GM23338 (cell line): ENCODE measurements at regions not wholly inside any gene's neighbourhood (a gene's known extent, or its start where the extent isn't known, plus 50 kb on each side); places are given as distances from the start of the nearest gene placed in this dataset.

ENCODE experiments used
- ATAC-seq: fragments of 200-7000 bp; cut with Tn5 transposase; 3 replicates; pipeline ENCODE4 v1.9.1; 2020
- DNase-seq: peaks from one replicate; pipeline ENCODE4 v3.0.0-alpha.2; 2015; ENCODE audit warnings: low spot score
- H2AFZ ChIP-seq: fragments of 200-600 bp; sonication (generic); 2 replicates; pipeline ENCODE4 v1.8.0; 2016; ENCODE audit warnings: antibody characterized with exemption, mild to moderate bottlenecking, moderate library complexity
- H3F3A ChIP-seq: fragments of 200-600 bp; sonication (generic); replicated peaks from 2 replicates; pipeline ENCODE4 v1.8.0; 2017; ENCODE audit warnings: antibody characterized with exemption, mixed run types, low read depth
- H3K27ac ChIP-seq: fragments of 200-600 bp; sonication (generic); 2 replicates; pipeline ENCODE4 v1.6.1; 2016; ENCODE audit warnings: low read depth
- H3K27me3 ChIP-seq: fragments of 200-600 bp; sonication (generic); 2 replicates; pipeline ENCODE4 v1.8.0; 2016; ENCODE audit warnings: mild to moderate bottlenecking, mixed run types, moderate library complexity; ENCODE audit not compliant: insufficient read depth
- H3K36me3 ChIP-seq: fragments of 200-600 bp; sonication (generic); 2 replicates; pipeline ENCODE4 v1.8.0; 2016; ENCODE audit warnings: mild to moderate bottlenecking; ENCODE audit not compliant: insufficient read depth
- H3K4me1 ChIP-seq: fragments of 200-600 bp; sonication (generic); 2 replicates; pipeline ENCODE4 v1.8.0; 2016; ENCODE audit warnings: mild to moderate bottlenecking, moderate library complexity; ENCODE audit not compliant: insufficient read depth
- H3K4me2 ChIP-seq: fragments of 200-600 bp; sonication (generic); 2 replicates; pipeline ENCODE4 v1.7.1; 2017; ENCODE audit warnings: mixed run types
- H3K4me3 ChIP-seq: fragments of 200-600 bp; sonication (generic); 2 replicates; pipeline ENCODE4 v1.6.1; 2016; ENCODE audit warnings: mixed run types
- H3K79me2 ChIP-seq: fragments of 200-600 bp; sonication (generic); replicated peaks from 2 replicates; pipeline ENCODE4 v1.8.0; 2017; ENCODE audit warnings: mild to moderate bottlenecking; ENCODE audit not compliant: insufficient read depth
- H3K9me2 ChIP-seq: fragments of 200-600 bp; sonication (generic); 2 replicates; pipeline ENCODE4 v1.8.0; 2017; ENCODE audit not compliant: insufficient read depth
- H4K20me1 ChIP-seq: fragments of 200-600 bp; sonication (generic); replicated peaks from 2 replicates; pipeline ENCODE4 v1.8.0; 2017; ENCODE audit warnings: mild to moderate bottlenecking; ENCODE audit not compliant: insufficient read depth
- H3K27ac Mint-ChIP-seq: 2 replicates; pipeline ENCODE4 v1.8.0; 2020; ENCODE audit warnings: inconsistent platforms, mild to moderate bottlenecking, moderate library complexity, mixed read lengths
- H3K27me3 Mint-ChIP-seq: 3 replicates; pipeline ENCODE4 v1.8.0; 2022; ENCODE audit warnings: low read depth, mild to moderate bottlenecking, moderate library complexity, mixed read lengths, inconsistent platforms; ENCODE audit not compliant: insufficient read depth, poor library complexity
- H3K36me3 Mint-ChIP-seq: 3 replicates; pipeline ENCODE4 v1.8.0; 2021; ENCODE audit warnings: low read depth, mild to moderate bottlenecking, inconsistent platforms, moderate library complexity, mixed read lengths
- H3K4me1 Mint-ChIP-seq: 3 replicates; pipeline ENCODE4 v1.8.0; 2020; ENCODE audit warnings: mild to moderate bottlenecking, inconsistent platforms, mixed read lengths
- H3K4me3 Mint-ChIP-seq: 3 replicates; pipeline ENCODE4 v1.8.0; 2021; ENCODE audit warnings: moderate library complexity, mild to moderate bottlenecking, inconsistent platforms, mixed read lengths
- H3K9me3 Mint-ChIP-seq: 3 replicates; pipeline ENCODE4 v1.8.0; 2020; ENCODE audit warnings: moderate library complexity, mild to moderate bottlenecking, inconsistent platforms, mixed read lengths
- CREB1 ChIP-seq: fragments of 250-450 bp; sonication (Bioruptor Pico); IDR thresholded peaks from 2 replicates; pipeline ENCODE4 v1.5.0; 2020; ENCODE audit warnings: low read depth, mild to moderate bottlenecking, moderate library complexity
- CTCF ChIP-seq, 2 experiments: fragments of 200-600 bp in 1 of 2; sonication (generic) in 1 of 2; conservative IDR thresholded peaks; 2 replicates each; pipeline versions ENCODE4 v1.5.1 to v1.6.1; 2016 to 2017; ENCODE audit warnings: antibody characterized with exemption in 2 of 2, low read depth in 2 of 2, mild to moderate bottlenecking in 2 of 2, moderate library complexity in 1 of 2
- ETS1 ChIP-seq: IDR thresholded peaks from 2 replicates; pipeline ENCODE4 v1.6.1; 2016; ENCODE audit warnings: antibody characterized with exemption
- EZH2 ChIP-seq: fragments of 200-600 bp; sonication (generic); IDR thresholded peaks from one replicate; pipeline ENCODE4 v1.8.0; 2017; ENCODE audit warnings: antibody characterized with exemption, mild to moderate bottlenecking, low read depth; ENCODE audit not compliant: unreplicated experiment
- EZH2phosphoT487 ChIP-seq: fragments of 200-600 bp; sonication (generic); IDR thresholded peaks from one replicate; pipeline ENCODE4 v1.8.1; 2018; ENCODE audit warnings: antibody characterized with exemption; ENCODE audit not compliant: unreplicated experiment
- JUNB ChIP-seq: IDR thresholded peaks from one replicate; pipeline ENCODE4 v1.6.1; 2016; ENCODE audit warnings: antibody characterized with exemption; ENCODE audit not compliant: unreplicated experiment
- NANOG ChIP-seq: IDR thresholded peaks from 2 replicates; pipeline ENCODE4 v1.6.1; 2016; ENCODE audit warnings: antibody characterized with exemption, borderline replicate concordance
- POLR2AphosphoS5 ChIP-seq: IDR thresholded peaks from 2 replicates; pipeline ENCODE4 v1.6.1; 2016; ENCODE audit warnings: antibody characterized with exemption, low read depth
- REST ChIP-seq: IDR thresholded peaks from one replicate; pipeline ENCODE4 v1.6.1; 2018; ENCODE audit warnings: antibody characterized with exemption; ENCODE audit not compliant: unreplicated experiment
- STAT1 ChIP-seq: IDR thresholded peaks from one replicate; pipeline ENCODE4 v1.6.1; 2016; ENCODE audit warnings: antibody characterized with exemption; ENCODE audit not compliant: unreplicated experiment
- ZNF114 ChIP-seq: fragments of 250-450 bp; sonication (Bioruptor Pico); IDR thresholded peaks from 2 replicates; pipeline ENCODE4 v1.5.0; 2020; ENCODE audit warnings: mild to moderate bottlenecking, moderate library complexity
- ZNF331 ChIP-seq: fragments of 250-450 bp; sonication (Bioruptor Pico); IDR thresholded peaks from 2 replicates; pipeline ENCODE4 v1.5.0; 2020; ENCODE audit warnings: low read depth, mild to moderate bottlenecking, moderate library complexity
- ZNF462 ChIP-seq: fragments of 250-450 bp; sonication (Bioruptor Pico); IDR thresholded peaks from 2 replicates; pipeline ENCODE4 v1.5.0; 2020; ENCODE audit warnings: mild to moderate bottlenecking, moderate library complexity

- Mint-ChIP-seq H3K36me3 (peaks cover 13% of the 10 kb centered on the region; the same call in 2 of the 3 replicates), H3K9me3 (peaks cover 15% of the 10 kb centered on the region), H3K4me1 (no peaks in the 10 kb centered on the region), H3K4me3 (no peak overlapping the region), H3K27me3 (peaks cover 5% of the 10 kb centered on the region), H3K27ac (no peak overlapping the region)
- TF ChIP-seq NANOG (no peak), REST (no peak), JUNB (no peak), EZH2phosphoT487 (no peak), ETS1 (no peak), CREB1 (CRISPR knock-in tag) (no peak), STAT1 (no peak), EZH2 (no peak), ZNF114 (CRISPR knock-in tag) (no peak), ZNF331 (CRISPR knock-in tag) (no peak), ZNF462 (no peak), CTCF (conservative IDR thresholded peaks at IDR 0.05; ENCODE audit: low read depth in 2 of 2) (no peak), POLR2AphosphoS5 (no peak)
- no peaks in the 10 kb centered on the region for H4K20me1 ChIP-seq
- no peak for DNase-seq
- no peak overlapping the region for H3K27ac ChIP-seq
- H3K27me3 ChIP-seq = no peaks in the 10 kb centered on the region
- H3F3A ChIP-seq = no peaks in the 10 kb centered on the region
- H3K4me1 ChIP-seq = 0 out of 2 replicates have a peak, but pooled peaks cover 4% of the 10 kb centered on the region
- no peak overlapping the region for H3K4me3 ChIP-seq
- no peaks in the 10 kb centered on the region for H3K79me2 ChIP-seq
- H3K4me2 ChIP-seq = no peak overlapping the region
- ATAC-seq = no peak
- no peak overlapping the region for H2AFZ ChIP-seq
- no peaks in the 10 kb centered on the region for H3K36me3 ChIP-seq
- no peaks in the 10 kb centered on the region for H3K9me2 ChIP-seq
Observed at GRCh38 chr5:82332886-82333615, 54.9 kb upstream of the RPS23 start.
